BLaER1 treated with 17β-estradiol and CSF1 and Interleukin-3, amounts not matched to agents 10 nM and 100 nM (cell line): ENCODE measurements at regions not wholly inside any gene's neighbourhood (a gene's known extent, or its start where the extent isn't known, plus 50 kb on each side); places are given as distances from the start of the nearest gene placed in this dataset.

Experiments used
- H3K27ac ChIP-seq, 11 experiments: shearing (Covaris generic); formaldehyde crosslinking; 2 replicates each; pipeline ENCODE4 v1.8.1; 2022
- H3K27me3 ChIP-seq, 11 experiments: shearing (Covaris generic); formaldehyde crosslinking; 2 replicates each; pipeline ENCODE4 v1.8.1; 2022
- H3K36me3 ChIP-seq, 11 experiments: shearing (Covaris generic); formaldehyde crosslinking; 2 replicates each; pipeline ENCODE4 v1.8.1; 2022
- H3K4me1 ChIP-seq, 10 experiments: shearing (Covaris generic); formaldehyde crosslinking; 2 replicates each; pipeline ENCODE4 v1.8.1; 2022
- H3K4me2 ChIP-seq, 11 experiments: shearing (Covaris generic); formaldehyde crosslinking; 2 replicates each; pipeline ENCODE4 v1.8.1; 2022
- H3K4me3 ChIP-seq, 10 experiments: shearing (Covaris generic); formaldehyde crosslinking; 2 replicates each; pipeline ENCODE4 v1.8.1; 2022
- H3K9ac ChIP-seq, 11 experiments: shearing (Covaris generic); formaldehyde crosslinking; 2 replicates each; pipeline ENCODE4 v1.8.1; 2022
- H3K9me3 ChIP-seq, 11 experiments: shearing (Covaris generic); formaldehyde crosslinking; replicated peaks in 1 of 11; 2 replicates each; pipeline ENCODE4 v1.8.1; 2022
- H4K20me1 ChIP-seq, 11 experiments: shearing (Covaris generic); formaldehyde crosslinking; 2 replicates each; pipeline ENCODE4 v1.8.1; 2022
- Cebpa-rat ChIP-seq, 11 experiments: shearing (Covaris generic); IDR thresholded peaks; 2 replicates each; pipeline ENCODE4 v1.8.1; 2022

DNA sequence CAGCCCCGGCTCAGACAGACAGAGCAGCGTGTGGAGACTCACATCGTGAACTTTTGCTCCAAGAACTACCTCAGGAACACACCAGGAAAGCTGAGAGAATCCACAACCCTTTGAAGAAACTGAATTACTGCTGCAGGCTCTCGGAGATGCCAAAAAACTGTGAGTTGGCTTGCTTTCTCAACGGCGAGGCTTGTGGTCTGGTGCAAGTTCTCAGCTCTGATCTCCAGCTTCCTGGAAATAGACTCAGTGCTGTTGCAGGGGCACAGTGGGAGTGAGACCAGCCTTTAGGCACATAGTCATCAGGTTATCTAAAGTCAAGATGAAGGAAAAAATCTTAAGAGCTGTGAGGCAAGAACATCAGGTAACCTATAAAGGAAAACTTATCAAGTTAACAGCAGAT is 273.7 kb upstream of the LRATD1 start:
- Histone ChIP-seq H3K36me3 (no peaks in the 10 kb centered on the region), H3K4me1 (no peaks in the 10 kb centered on the region), H3K4me3 (no peak overlapping the region), H3K9ac (no peak overlapping the region), H3K4me2 (no peak overlapping the region), H3K27ac (no peak overlapping the region), H4K20me1 (no peaks in the 10 kb centered on the region), H3K9me3 (no peaks in the 10 kb centered on the region), H3K27me3 (no peaks in the 10 kb centered on the region)
- no peak for TF ChIP-seq Cebpa-rat (IDR thresholded peaks at IDR 0.05)

DNA sequence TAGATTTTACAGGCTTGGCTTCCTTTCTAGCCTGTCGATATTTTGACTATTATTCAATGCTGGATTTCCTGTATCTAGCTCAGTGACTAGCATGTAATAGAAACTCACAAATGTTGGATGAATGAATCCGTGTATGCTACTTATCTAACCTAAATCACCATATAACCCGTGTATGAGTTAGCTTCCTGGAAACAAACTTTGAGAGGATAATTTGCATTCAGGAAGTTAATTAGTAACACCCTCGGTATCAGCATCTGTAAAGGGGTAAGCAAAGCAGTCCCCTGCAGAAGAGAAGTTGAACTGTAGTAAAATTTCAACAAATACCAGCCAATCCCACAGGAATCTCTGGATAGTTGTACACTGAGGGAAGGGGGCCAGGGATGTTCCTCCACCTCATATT is 269.4 kb upstream of the LRATD1 start:
- no peaks in the 10 kb centered on the region for H3K36me3 ChIP-seq
- TF ChIP-seq Cebpa-rat (IDR thresholded peaks at IDR 0.05): no peak
- H3K4me3 ChIP-seq: no peak overlapping the region
- no peaks in the 10 kb centered on the region for H3K4me1 ChIP-seq
- no peak overlapping the region for H3K9ac ChIP-seq
- H3K9me3 ChIP-seq: no peaks in the 10 kb centered on the region
- H3K27me3 ChIP-seq: no peaks in the 10 kb centered on the region
- no peaks in the 10 kb centered on the region for H4K20me1 ChIP-seq
- no peak overlapping the region for H3K27ac ChIP-seq
- no peak overlapping the region for H3K4me2 ChIP-seq

DNA sequence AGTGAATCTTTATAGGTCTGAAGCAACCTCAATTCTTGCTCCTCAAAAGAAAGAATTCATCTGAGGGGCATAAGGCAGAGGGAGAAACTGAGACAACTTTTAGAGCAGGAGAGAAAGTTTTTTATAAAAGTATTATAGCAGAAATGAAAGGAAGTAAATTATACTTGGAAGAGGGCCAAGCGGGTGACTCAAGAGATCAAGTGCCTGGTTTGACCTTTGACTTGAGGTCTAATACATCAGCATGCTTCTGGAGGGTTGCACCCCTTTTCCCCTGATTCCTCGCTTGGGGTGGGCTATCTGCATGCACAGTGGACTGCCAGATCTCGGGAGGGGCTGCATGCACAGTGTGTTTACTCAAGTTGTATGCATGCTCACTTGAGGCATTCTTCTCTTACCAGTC is 268.5 kb upstream of the LRATD1 start:
- Histone ChIP-seq H3K27me3 (no peaks in the 10 kb centered on the region), H3K27ac (no peak overlapping the region), H3K9me3 (no peaks in the 10 kb centered on the region), H3K4me2 (no peak overlapping the region), H3K4me1 (no peaks in the 10 kb centered on the region), H3K36me3 (no peaks in the 10 kb centered on the region), H3K4me3 (no peak overlapping the region), H4K20me1 (no peaks in the 10 kb centered on the region), H3K9ac (no peak overlapping the region)
- TF ChIP-seq Cebpa-rat (IDR thresholded peaks at IDR 0.05): no peak

DNA sequence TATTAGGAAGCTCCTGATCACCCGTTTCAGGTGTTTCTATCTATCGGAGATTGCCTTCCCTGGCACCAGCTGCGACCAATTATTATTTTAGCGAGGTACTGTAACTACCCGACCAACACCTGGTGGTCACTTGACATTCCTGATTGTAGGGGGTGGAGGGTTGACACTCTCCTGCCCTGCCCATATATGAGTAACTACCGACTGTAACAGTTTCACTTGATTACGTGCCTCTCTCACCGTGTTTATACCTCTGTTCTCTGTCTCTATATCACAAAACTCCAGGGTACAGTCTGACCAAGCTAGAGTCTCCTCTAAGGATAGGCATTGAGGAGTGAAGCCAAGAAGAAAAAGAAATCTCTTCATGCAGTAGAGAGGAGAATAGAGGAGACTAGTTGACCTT is 268.0 kb upstream of the LRATD1 start:
- Histone ChIP-seq H3K27me3 (no peaks in the 10 kb centered on the region), H3K36me3 (no peaks in the 10 kb centered on the region), H4K20me1 (no peaks in the 10 kb centered on the region), H3K9me3 (no peaks in the 10 kb centered on the region), H3K9ac (no peak overlapping the region), H3K4me3 (no peak overlapping the region), H3K4me2 (no peak overlapping the region), H3K27ac (no peak overlapping the region), H3K4me1 (no peaks in the 10 kb centered on the region)
- no peak for TF ChIP-seq Cebpa-rat (IDR thresholded peaks at IDR 0.05)

DNA sequence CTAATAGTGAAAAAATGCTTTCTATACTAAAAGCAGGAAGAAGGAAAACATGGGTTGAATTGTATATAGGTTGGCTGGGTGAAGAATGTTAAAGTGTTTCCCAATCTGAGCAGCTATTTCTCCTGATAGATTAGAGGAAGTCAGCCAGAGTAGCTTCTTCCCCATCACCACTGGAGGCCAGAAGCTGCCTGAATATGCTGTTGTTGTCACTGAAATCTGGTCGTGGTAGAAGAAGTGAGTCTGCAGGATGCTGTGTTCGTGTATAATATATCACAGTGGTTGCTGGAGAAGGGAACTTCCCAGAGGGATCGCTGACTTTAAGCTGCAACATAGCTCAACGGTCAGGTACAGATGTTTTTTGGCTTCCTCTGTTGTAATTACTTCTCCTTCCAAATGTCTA is 247.5 kb upstream of the LRATD1 start:
- no peaks in the 10 kb centered on the region for H3K27me3 ChIP-seq
- no peak for TF ChIP-seq Cebpa-rat (IDR thresholded peaks at IDR 0.05)
- H3K27ac ChIP-seq: no peak overlapping the region
- H3K9me3 ChIP-seq: 0 out of 22 replicates have a peak, but pooled peaks cover 0 to 3% (median 0%) of the 10 kb centered on the region in 11 experiments
- H3K4me3 ChIP-seq: no peak overlapping the region
- no peaks in the 10 kb centered on the region for H4K20me1 ChIP-seq
- H3K4me2 ChIP-seq: peak overlapping the region in 2 of 11 experiments; percentile 24 to 38; a peak in 2 of 22 replicates
- no peaks in the 10 kb centered on the region for H3K36me3 ChIP-seq
- peaks cover 0 to 27% (median 2%) of the 10 kb centered on the region in 10 experiments; a peak in 8 of 20 replicates for H3K4me1 ChIP-seq
- no peak overlapping the region for H3K9ac ChIP-seq

DNA sequence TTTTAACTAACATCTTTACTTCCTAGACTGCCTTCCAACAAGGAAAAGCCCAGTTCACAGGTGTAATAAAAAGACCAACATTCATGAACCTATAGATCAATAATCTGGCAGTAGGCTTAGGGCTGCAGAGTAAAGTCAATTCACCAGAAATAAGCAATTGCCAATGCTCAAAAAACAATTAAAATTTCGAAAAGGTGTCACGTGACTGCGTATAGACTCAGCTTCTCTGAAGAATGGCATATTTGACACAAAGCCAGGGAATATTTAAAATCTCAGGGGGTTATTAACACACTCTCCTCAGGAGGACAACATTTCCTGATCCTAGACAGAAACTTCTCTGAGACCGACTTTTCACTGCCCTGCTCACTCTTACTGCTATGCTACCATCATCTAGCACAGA is 245.2 kb upstream of the LRATD1 start:
- no peak for TF ChIP-seq Cebpa-rat (IDR thresholded peaks at IDR 0.05)

DNA sequence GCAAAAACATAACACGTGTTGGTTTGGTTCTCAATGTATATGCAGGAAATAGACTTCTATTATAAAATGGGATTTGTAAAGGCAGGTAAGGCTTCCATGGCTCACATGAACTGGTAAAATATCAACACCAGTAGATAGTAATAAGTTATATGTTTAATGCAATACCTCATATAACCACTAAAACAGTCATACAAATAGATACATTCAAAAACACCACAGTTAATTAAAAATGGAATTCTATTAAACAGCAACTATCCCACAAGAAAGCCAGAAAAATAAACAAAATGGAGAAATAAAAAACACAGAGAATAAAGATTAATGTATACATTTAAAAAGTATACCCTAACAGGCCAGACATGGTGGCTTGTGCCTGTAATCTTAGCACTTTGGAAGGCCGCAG is 243.8 kb upstream of the LRATD1 start:
- H3K27me3 ChIP-seq: no peaks in the 10 kb centered on the region
- peaks cover 0 to 27% (median 2%) of the 10 kb centered on the region in 10 experiments; a peak in 9 of 20 replicates for H3K4me1 ChIP-seq
- TF ChIP-seq Cebpa-rat (IDR thresholded peaks at IDR 0.05): no peak
- no peaks in the 10 kb centered on the region for H4K20me1 ChIP-seq
- no peaks in the 10 kb centered on the region for H3K36me3 ChIP-seq
- H3K4me3 ChIP-seq: no peak overlapping the region
- no peak overlapping the region for H3K27ac ChIP-seq
- H3K4me2 ChIP-seq: no peak overlapping the region
- no peaks in the 10 kb centered on the region for H3K9me3 ChIP-seq
- H3K9ac ChIP-seq: no peak overlapping the region

More for the DNA sequence above, 245.2 kb upstream of the LRATD1 start:
- H3K4me2 ChIP-seq: peak overlapping the region in 2 of 11 experiments; percentile 49 to 57; a peak in 1 of 22 replicates
- H3K36me3 ChIP-seq: no peaks in the 10 kb centered on the region
- peaks cover 0 to 27% (median 2%) of the 10 kb centered on the region in 10 experiments; a peak in 8 of 20 replicates for H3K4me1 ChIP-seq
- no peak overlapping the region for H3K9ac ChIP-seq
- no peak overlapping the region for H3K4me3 ChIP-seq
- H3K27me3 ChIP-seq: no peaks in the 10 kb centered on the region
- no peak overlapping the region for H3K27ac ChIP-seq
- H4K20me1 ChIP-seq: no peaks in the 10 kb centered on the region
- H3K9me3 ChIP-seq: no peaks in the 10 kb centered on the region

DNA sequence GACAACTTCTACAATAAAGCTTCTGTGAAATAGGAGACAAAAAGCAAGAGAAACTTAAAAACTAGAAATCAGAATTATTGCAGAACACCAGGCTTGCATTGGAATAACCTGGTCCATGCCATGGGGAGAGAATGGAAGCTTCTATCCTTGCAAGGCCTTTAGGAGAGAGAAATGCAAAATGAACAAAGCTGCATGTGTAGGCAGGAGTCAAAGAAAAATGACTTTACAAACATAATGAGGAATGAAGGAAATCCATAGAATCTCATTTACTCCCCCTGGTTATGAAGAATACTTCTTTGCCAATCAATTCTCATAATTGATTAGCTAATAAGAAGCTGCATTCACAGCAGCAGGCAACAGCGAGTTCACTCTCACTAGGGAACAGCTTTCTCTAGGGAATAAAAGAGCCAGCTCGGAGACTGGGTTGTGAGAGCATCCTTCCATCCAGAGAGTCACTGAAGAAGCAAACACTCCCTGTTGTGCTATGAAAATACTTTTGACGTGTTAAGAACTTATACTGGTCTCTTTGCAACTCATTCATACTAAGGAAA is 235.9 kb upstream of the LRATD1 start:
- Histone ChIP-seq H3K4me1 (peaks cover 0 to 12% (median 7%) of the 10 kb centered on the region in 10 experiments; a peak in 10 of 20 replicates), H3K9ac (no peak overlapping the region), H3K27ac (no peak overlapping the region), H3K27me3 (no peaks in the 10 kb centered on the region), H3K9me3 (no peaks in the 10 kb centered on the region), H3K4me2 (no peak overlapping the region), H4K20me1 (no peaks in the 10 kb centered on the region), H3K36me3 (no peaks in the 10 kb centered on the region), H3K4me3 (no peak overlapping the region)
- no peak for TF ChIP-seq Cebpa-rat (IDR thresholded peaks at IDR 0.05)

DNA sequence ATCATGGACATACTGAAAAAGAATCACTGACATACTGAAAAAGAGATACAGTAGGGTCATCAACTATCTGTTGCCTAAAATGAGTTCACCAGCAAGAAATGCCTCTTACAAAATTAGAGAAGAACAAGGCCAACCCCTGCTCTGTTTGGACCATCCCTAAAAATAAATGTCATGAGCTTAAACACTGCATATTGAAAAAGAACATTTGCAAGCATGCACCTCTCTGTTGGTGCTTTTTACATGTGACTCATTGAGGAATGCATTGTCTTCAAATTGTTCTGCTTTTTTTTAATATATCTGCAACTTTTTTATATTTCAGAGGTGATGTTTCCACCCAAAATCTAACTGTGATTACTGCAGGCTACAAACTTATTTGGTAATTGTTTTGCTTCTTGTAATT is 233.9 kb upstream of the LRATD1 start:
- TF ChIP-seq Cebpa-rat (IDR thresholded peaks at IDR 0.05): no peak
- Histone ChIP-seq H4K20me1 (no peaks in the 10 kb centered on the region), H3K4me3 (no peak overlapping the region), H3K27me3 (no peaks in the 10 kb centered on the region), H3K4me2 (no peak overlapping the region), H3K27ac (no peak overlapping the region), H3K9ac (no peak overlapping the region), H3K4me1 (peaks cover 0 to 12% (median 7%) of the 10 kb centered on the region in 10 experiments; a peak in 10 of 20 replicates), H3K36me3 (no peaks in the 10 kb centered on the region), H3K9me3 (no peaks in the 10 kb centered on the region)

DNA sequence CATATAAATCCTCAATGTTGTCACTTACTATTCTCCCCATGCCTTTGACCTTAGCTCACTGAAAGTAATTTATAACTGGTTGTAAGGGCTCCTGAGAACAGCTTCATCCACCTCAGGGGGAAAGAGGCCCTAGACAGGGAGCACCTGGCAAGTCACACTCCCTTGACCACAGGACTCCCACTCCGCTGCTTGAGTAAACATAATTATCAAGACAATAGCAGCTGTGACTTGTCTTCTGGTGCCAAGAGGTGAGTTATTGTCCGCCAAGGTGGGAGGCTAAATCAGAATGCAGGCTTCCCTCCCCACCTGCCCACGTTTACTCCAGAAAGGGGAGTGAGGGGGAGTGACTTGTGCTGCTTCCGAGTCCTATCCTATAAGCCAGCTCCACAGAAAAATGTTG is 230.6 kb upstream of the LRATD1 start:
- Histone ChIP-seq H3K4me1 (no peaks in the 10 kb centered on the region), H3K27me3 (no peaks in the 10 kb centered on the region), H3K9me3 (no peaks in the 10 kb centered on the region), H4K20me1 (no peaks in the 10 kb centered on the region), H3K4me3 (no peak overlapping the region), H3K4me2 (no peak overlapping the region), H3K36me3 (no peaks in the 10 kb centered on the region), H3K27ac (no peak overlapping the region), H3K9ac (no peak overlapping the region)
- no peak for TF ChIP-seq Cebpa-rat (IDR thresholded peaks at IDR 0.05)
